Psoas muscle (tissue), 7 donors: ENCODE measurements at regions not wholly inside any gene's neighbourhood (a gene's known extent, or its start where the extent isn't known, plus 50 kb on each side); places are given as distances from the start of the nearest gene placed in this dataset.

Experiments used
- ATAC-seq, 4 donors: fragments of 200-7000 bp; cut with Tn5 transposase; one replicate each; pipeline ENCODE4 v1.9.1; 2020; ENCODE audit warnings: moderate library complexity in 3 of 4, mild to moderate bottlenecking in 2 of 4
- DNase-seq, 2 donors: peaks; one replicate each; pipeline ENCODE4 v3.0.0-alpha.2; 2020
- H3K27ac ChIP-seq: fragments of 200-600 bp; one replicate; pipeline ENCODE4 v1.8.0; 2022
- H3K27me3 ChIP-seq, 3 donors: fragments of 200-600 bp in 1 of 3; one replicate each; pipeline versions ENCODE4 v1.6.1 to v1.8.0; 2013 to 2022; ENCODE audit warnings: low read length in 2 of 3, mild to moderate bottlenecking in 2 of 3, moderate library complexity in 1 of 3; ENCODE audit not compliant: insufficient read depth in 3 of 3
- H3K36me3 ChIP-seq, 2 donors: fragments of 200-600 bp in 1 of 2; one replicate each; pipeline versions ENCODE4 v1.6.1 to v1.8.0; 2013 to 2022; ENCODE audit warnings: low read depth in 1 of 2, mild to moderate bottlenecking in 1 of 2, moderate library complexity in 1 of 2; ENCODE audit not compliant: insufficient read depth in 1 of 2
- H3K4me1 ChIP-seq: fragments of 200-600 bp; one replicate; pipeline ENCODE4 v1.8.0; 2022
- H3K4me3 ChIP-seq: fragments of 200-600 bp; one replicate; pipeline ENCODE4 v1.8.0; 2022; ENCODE audit warnings: mild to moderate bottlenecking
- H3K9me3 ChIP-seq: fragments of 200-600 bp; one replicate; pipeline ENCODE4 v1.8.0; 2022
- whole genome bisulfite sequencing, 3 donors: extraction: QIAGEN DNeasy Blood & Tissue Kit; methylation state at CpG; one replicate each; pipeline versions ENCODE4 v1.1.6 to v1.1.7; 2013; 5-methylcytosine and 5-hydroxymethylcytosine counted together
- intact Hi-C, 2 donors: fragments of 100-400 bp; cut with DNase I; formaldehyde crosslinking; loops; one replicate each; pipeline versions ENCODE4 v1.11.0 to v1.14.2; 2022
- TF ChIP-seq, protein P1 (sequence below): fragments of 200-600 bp; IDR thresholded peaks from one replicate; pipeline ENCODE4 v1.8.0; 2022; ENCODE audit warnings: antibody characterized with exemption
- donor health status: healthy with polysubstance abuse.
- donor health status: DM: no; HTN: no; CAD: no; lungs with moderate emphysema.
- donor health status: Bipolar disorder and iron deficiency.
- donor health status: healthy.
- donor health status: DM: yes; HTN: yes; CAD: no.
- donor health status: DM: no; HTN: no; CAD: no.
- donor health status: DM: yes; HTN: yes; CAD: no.

DNA sequence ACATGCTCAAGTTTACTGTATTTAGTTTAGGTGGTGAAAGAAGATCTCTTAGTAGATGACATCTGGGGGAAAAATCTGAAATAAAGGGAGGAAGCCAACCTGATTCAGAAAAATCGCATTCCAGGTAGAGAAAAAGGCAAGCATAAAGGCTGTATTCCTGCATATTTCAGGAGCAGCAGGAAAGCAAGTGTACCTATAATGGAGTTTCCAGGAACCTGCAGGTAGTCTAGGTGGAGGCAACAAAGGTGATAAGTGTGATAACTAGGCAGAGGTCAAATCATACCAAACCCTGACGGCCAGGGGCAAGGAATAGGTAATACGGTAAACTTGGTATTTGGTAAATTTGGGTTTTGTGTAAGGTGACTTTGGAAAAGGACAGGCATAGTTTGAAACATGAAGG lies 132.8 kb upstream of the GOT2 start:
- TF ChIP-seq, protein P1, sequence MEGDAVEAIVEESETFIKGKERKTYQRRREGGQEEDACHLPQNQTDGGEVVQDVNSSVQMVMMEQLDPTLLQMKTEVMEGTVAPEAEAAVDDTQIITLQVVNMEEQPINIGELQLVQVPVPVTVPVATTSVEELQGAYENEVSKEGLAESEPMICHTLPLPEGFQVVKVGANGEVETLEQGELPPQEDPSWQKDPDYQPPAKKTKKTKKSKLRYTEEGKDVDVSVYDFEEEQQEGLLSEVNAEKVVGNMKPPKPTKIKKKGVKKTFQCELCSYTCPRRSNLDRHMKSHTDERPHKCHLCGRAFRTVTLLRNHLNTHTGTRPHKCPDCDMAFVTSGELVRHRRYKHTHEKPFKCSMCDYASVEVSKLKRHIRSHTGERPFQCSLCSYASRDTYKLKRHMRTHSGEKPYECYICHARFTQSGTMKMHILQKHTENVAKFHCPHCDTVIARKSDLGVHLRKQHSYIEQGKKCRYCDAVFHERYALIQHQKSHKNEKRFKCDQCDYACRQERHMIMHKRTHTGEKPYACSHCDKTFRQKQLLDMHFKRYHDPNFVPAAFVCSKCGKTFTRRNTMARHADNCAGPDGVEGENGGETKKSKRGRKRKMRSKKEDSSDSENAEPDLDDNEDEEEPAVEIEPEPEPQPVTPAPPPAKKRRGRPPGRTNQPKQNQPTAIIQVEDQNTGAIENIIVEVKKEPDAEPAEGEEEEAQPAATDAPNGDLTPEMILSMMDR, result no peak
- intact Hi-C loops, result no loop called here
- DNase-seq (no peak), ATAC-seq (no peak)
- no peaks in the 10 kb centered on the region for H3K27me3 ChIP-seq
- no peak overlapping the region for H3K27ac ChIP-seq
- H3K4me3 ChIP-seq, result no peak overlapping the region
- H3K4me1 ChIP-seq, result no peaks in the 10 kb centered on the region
- no peaks in the 10 kb centered on the region for H3K36me3 ChIP-seq
- H3K9me3 ChIP-seq, result no peaks in the 10 kb centered on the region
- WGBS, 3 donors, result 73 to 85% (median 80%) methylated on average over 3 of the region's 3 CpGs

GRCh38 chr16:58863761-58864160 lies 129.6 kb upstream of the GOT2 start:
- DNase-seq (no peak), ATAC-seq (no peak)
- no peaks in the 10 kb centered on the region for H3K36me3 ChIP-seq
- 54 to 72% (median 58%) methylated on average over 1 of the region's 1 CpG for WGBS, 3 donors
- TF ChIP-seq, protein P1, result no peak
- no peak overlapping the region for H3K4me3 ChIP-seq
- intact Hi-C loops, result no loop called here
- H3K4me1 ChIP-seq, result no peaks in the 10 kb centered on the region
- no peak overlapping the region for H3K27ac ChIP-seq
- no peaks in the 10 kb centered on the region for H3K9me3 ChIP-seq
- H3K27me3 ChIP-seq, result no peaks in the 10 kb centered on the region

- Histone ChIP-seq H3K27ac (no peak overlapping the region), H3K36me3 (no peaks in the 10 kb centered on the region), H3K9me3 (no peaks in the 10 kb centered on the region), H3K4me3 (no peak overlapping the region), H3K27me3 (no peaks in the 10 kb centered on the region), H3K4me1 (no peaks in the 10 kb centered on the region)
- ATAC-seq (no peak), DNase-seq (no peak)
- TF ChIP-seq, protein P1, result no peak
- intact Hi-C loops, result no loop called here
- 69 to 81% (median 74%) methylated on average over 2 of the region's 2 CpGs for WGBS, 3 donors
Observed at GRCh38 chr16:58863042-58863441, 128.9 kb upstream of the GOT2 start.

DNA sequence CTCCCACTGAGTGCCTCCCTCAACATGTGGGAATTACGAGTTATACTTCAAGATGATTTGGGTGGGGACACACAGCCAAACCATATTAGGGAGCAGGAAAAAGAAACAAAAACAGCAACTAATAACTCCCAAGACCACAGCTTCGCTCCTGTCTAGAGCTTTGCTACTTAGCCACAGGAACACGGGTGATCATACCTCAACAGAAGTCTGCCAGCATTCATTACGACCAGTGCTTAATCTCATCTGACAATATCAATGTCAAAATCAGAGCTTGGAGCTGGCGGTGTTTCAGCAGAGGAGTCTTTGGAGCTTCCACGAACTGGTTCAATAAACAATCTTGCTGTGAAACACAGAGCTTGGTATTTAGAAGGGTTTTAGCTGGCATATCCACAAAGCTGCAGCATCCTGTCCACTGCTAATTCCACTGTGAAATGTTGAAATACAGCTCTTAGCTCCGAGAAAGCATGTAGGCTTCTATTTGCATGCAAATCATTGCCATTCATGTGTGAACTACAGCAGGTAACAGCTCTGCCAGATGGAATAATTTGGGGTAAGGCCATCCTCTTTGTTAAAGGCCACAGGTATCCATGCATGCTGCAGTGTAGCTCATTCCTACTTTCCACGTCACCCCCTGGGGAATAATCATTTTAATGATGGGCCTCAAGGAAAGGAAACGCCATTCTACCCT lies 128.4 kb upstream of the GOT2 start:
- H3K27ac ChIP-seq, result no peak overlapping the region
- H3K4me1 ChIP-seq, result no peaks in the 10 kb centered on the region
- H3K36me3 ChIP-seq, result no peaks in the 10 kb centered on the region
- H3K9me3 ChIP-seq, result no peaks in the 10 kb centered on the region
- 43 to 46% (median 43%) methylated on average over 9 of the region's 9 CpGs for WGBS, 3 donors
- DNase-seq (no peak), ATAC-seq (no peak)
- intact Hi-C loops, result no loop called here
- TF ChIP-seq, protein P1, result no peak
- no peaks in the 10 kb centered on the region for H3K27me3 ChIP-seq
- no peak overlapping the region for H3K4me3 ChIP-seq
